ENCODE measurements at regions not wholly inside any gene's neighbourhood (a gene's known extent, or its start where the extent isn't known, plus 50 kb on each side); places are given as distances from the start of the nearest gene placed in this dataset.

GRCh38 chr7:17546592-17546991, 248.1 kb downstream of the AHR start:
- no peak overlapping the region for H3K27ac Mint-ChIP-seq (ENCODE audit: unreplicated experiment)
- no peaks in the 10 kb centered on the region for H3K27me3 Mint-ChIP-seq (ENCODE audit: unreplicated experiment)
- TF ChIP-seq CTCF (IDR thresholded peaks at IDR 0.05; ENCODE audit: partially characterized antibody, unreplicated experiment): no peak
- no peaks in the 10 kb centered on the region for H3K9me3 Mint-ChIP-seq (ENCODE audit: unreplicated experiment)
- no peaks in the 10 kb centered on the region for H3K4me1 Mint-ChIP-seq (ENCODE audit: low read depth, unreplicated experiment)
- no peak overlapping the region for H3K4me3 Mint-ChIP-seq (ENCODE audit: unreplicated experiment)
- DNase-seq: no peak
- no peaks in the 10 kb centered on the region for H3K36me3 Mint-ChIP-seq (ENCODE audit: unreplicated experiment)

- DNase-seq: no peak
- Mint-ChIP-seq H3K27ac (ENCODE audit: unreplicated experiment) (no peak overlapping the region), H3K4me1 (ENCODE audit: low read depth, unreplicated experiment) (no peaks in the 10 kb centered on the region), H3K9me3 (ENCODE audit: unreplicated experiment) (no peaks in the 10 kb centered on the region), H3K4me3 (ENCODE audit: unreplicated experiment) (no peak overlapping the region), H3K36me3 (ENCODE audit: unreplicated experiment) (no peaks in the 10 kb centered on the region), H3K27me3 (ENCODE audit: unreplicated experiment) (no peaks in the 10 kb centered on the region)
- TF ChIP-seq CTCF (IDR thresholded peaks at IDR 0.05; ENCODE audit: partially characterized antibody, unreplicated experiment): no peak
Measured at GRCh38 chr7:17548014-17548653, 249.7 kb downstream of the AHR start.

- Mint-ChIP-seq H3K9me3 (ENCODE audit: unreplicated experiment) (no peaks in the 10 kb centered on the region), H3K4me1 (ENCODE audit: low read depth, unreplicated experiment) (no peaks in the 10 kb centered on the region), H3K36me3 (ENCODE audit: unreplicated experiment) (no peaks in the 10 kb centered on the region), H3K27ac (ENCODE audit: unreplicated experiment) (no peak overlapping the region), H3K27me3 (ENCODE audit: unreplicated experiment) (no peaks in the 10 kb centered on the region), H3K4me3 (ENCODE audit: unreplicated experiment) (no peak overlapping the region)
- no peak for TF ChIP-seq CTCF (IDR thresholded peaks at IDR 0.05; ENCODE audit: partially characterized antibody, unreplicated experiment)
- no peak for DNase-seq
Measured at GRCh38 chr7:17549406-17549805, 251.0 kb downstream of the AHR start.

- no peak overlapping the region for H3K4me3 Mint-ChIP-seq (ENCODE audit: unreplicated experiment)
- no peaks in the 10 kb centered on the region for H3K27me3 Mint-ChIP-seq (ENCODE audit: unreplicated experiment)
- TF ChIP-seq CTCF (IDR thresholded peaks at IDR 0.05; ENCODE audit: partially characterized antibody, unreplicated experiment): no peak
- H3K36me3 Mint-ChIP-seq (ENCODE audit: unreplicated experiment): no peaks in the 10 kb centered on the region
- no peak overlapping the region for H3K27ac Mint-ChIP-seq (ENCODE audit: unreplicated experiment)
- no peak for DNase-seq
- no peaks in the 10 kb centered on the region for H3K9me3 Mint-ChIP-seq (ENCODE audit: unreplicated experiment)
- H3K4me1 Mint-ChIP-seq (ENCODE audit: low read depth, unreplicated experiment): no peaks in the 10 kb centered on the region
Measured at GRCh38 chr7:17552373-17552772, 253.9 kb downstream of the AHR start.

GRCh38 chr7:17552952-17553351, 254.5 kb downstream of the AHR start:
- Mint-ChIP-seq H3K9me3 (ENCODE audit: unreplicated experiment) (no peaks in the 10 kb centered on the region), H3K4me3 (ENCODE audit: unreplicated experiment) (no peak overlapping the region), H3K27ac (ENCODE audit: unreplicated experiment) (no peak overlapping the region), H3K4me1 (ENCODE audit: low read depth, unreplicated experiment) (no peaks in the 10 kb centered on the region), H3K27me3 (ENCODE audit: unreplicated experiment) (no peaks in the 10 kb centered on the region), H3K36me3 (ENCODE audit: unreplicated experiment) (no peaks in the 10 kb centered on the region)
- DNase-seq: no peak
- no peak for TF ChIP-seq CTCF (IDR thresholded peaks at IDR 0.05; ENCODE audit: partially characterized antibody, unreplicated experiment)

All from glutamatergic neuron (in vitro differentiated cells).